Gastroesophageal sphincter (tissue), 4 donors: ENCODE measurements at regions not wholly inside any gene's neighbourhood (a gene's known extent, or its start where the extent isn't known, plus 50 kb on each side); places are given as distances from the start of the nearest gene placed in this dataset.

Experiments used
- ATAC-seq: fragments of 150-250 bp; one replicate; pipeline ENCODE4 v1.9.1; 2016; ENCODE audit warnings: mild to moderate bottlenecking, moderate library complexity
- H3K27ac ChIP-seq, 4 donors: fragments of 200-600 bp; sonication (generic) in 3 of 4; 1 replicate in 3 of 4; 2 replicates in 1 of 4; pipeline ENCODE4 v1.5.1; 2016 to 2019
- H3K27me3 ChIP-seq: fragments of 200-600 bp; sonication (generic); one replicate; pipeline ENCODE4 v1.5.1; 2019
- H3K36me3 ChIP-seq, 2 donors: fragments of 200-600 bp; sonication (generic); one replicate each; pipeline ENCODE4 v1.5.1; 2019; ENCODE audit warnings: control low read depth in 1 of 2
- H3K4me1 ChIP-seq, 3 donors: fragments of 200-600 bp; sonication (generic); 1 replicate in 2 of 3; 2 replicates in 1 of 3; pipeline ENCODE4 v1.5.1; 2016 to 2019; ENCODE audit warnings: control low read depth in 2 of 3
- H3K4me3 ChIP-seq, 2 donors: fragments of 200-600 bp; sonication (generic); one replicate each; pipeline ENCODE4 v1.5.1; 2019; ENCODE audit warnings: mild to moderate bottlenecking in 1 of 2, moderate library complexity in 1 of 2
- H3K9me3 ChIP-seq, 3 donors: fragments of 200-600 bp; sonication (generic); one replicate each; pipeline ENCODE4 v1.5.1; 2017 to 2019; ENCODE audit warnings: control low read depth in 2 of 3
- EP300 ChIP-seq: sonication (generic); formaldehyde crosslinking; IDR thresholded peaks from one replicate; pipeline ENCODE4 v1.6.1; 2017; ENCODE audit warnings: antibody characterized with exemption, mild to moderate bottlenecking
- POLR2A ChIP-seq, 2 donors: fragments of 450-650 bp; IDR thresholded peaks; one replicate each; pipeline ENCODE4 v1.6.1; 2017; ENCODE audit warnings: antibody characterized with exemption in 2 of 2, mild to moderate bottlenecking in 2 of 2, moderate library complexity in 1 of 2
- POLR2AphosphoS5 ChIP-seq: sonication (generic); formaldehyde crosslinking; IDR thresholded peaks from one replicate; pipeline ENCODE4 v1.6.1; 2017; ENCODE audit warnings: antibody characterized with exemption
- WGBS, 2 donors: methylation state at CpG; one replicate each; pipeline ENCODE4 v1.1.5; 2018; ENCODE audit warnings: low coverage in 1 of 2; 5-methylcytosine and 5-hydroxymethylcytosine counted together
- TF ChIP-seq, protein P1 (sequence below), 4 experiments: fragments of 200-600 bp in 2 of 4; fragments of 450-650 bp in 2 of 4; sonication (generic) in 1 of 4; IDR thresholded peaks; one replicate each; pipeline ENCODE4 v1.5.1; 2017 to 2019; ENCODE audit warnings: antibody characterized with exemption in 4 of 4, mild to moderate bottlenecking in 2 of 4, moderate library complexity in 2 of 4

DNA sequence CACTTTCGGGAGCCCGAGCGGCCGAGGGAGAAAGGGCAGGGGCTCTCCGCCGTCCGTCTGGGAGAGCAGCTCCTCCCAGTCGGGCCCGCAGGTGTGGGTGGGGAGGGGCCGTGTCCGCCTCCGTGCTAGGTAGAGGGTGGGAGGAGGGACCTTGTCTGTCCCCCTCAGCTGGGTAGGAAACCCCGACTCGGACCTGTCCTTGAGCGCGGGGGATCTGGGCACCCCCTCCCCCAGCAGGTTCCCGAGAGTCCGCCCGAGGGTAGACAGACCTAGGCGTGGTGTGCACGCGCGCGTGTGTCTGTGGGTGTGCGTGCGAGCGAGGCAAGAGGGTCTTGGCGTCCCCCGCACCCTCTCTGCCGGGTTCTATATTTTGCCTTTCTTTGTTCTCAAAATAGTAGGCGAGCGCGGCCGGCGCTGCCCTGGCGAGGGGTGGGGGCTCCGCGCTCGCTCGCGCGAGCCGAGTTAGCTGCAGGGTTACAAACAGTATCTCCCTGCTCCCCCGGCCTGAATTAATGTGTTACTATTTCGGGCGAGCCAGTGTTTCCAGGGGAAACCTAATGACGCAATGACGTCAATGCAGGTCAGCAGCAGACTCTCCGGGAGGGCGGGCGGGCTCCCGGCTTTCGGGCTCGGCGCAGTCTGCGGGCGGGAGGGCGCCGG, 73.9 kb upstream of the LEP start:
- Histone ChIP-seq H3K4me3 (peak overlapping the region; percentile 17 to 51), H3K27me3 (peaks cover 98% of the 10 kb centered on the region), H3K9me3 (no peaks in the 10 kb centered on the region), H3K4me1 (peaks cover 3 to 29% (median 17%) of the 10 kb centered on the region in 3 donors), H3K36me3 (no peaks in the 10 kb centered on the region), H3K27ac (no peak overlapping the region)
- TF ChIP-seq, protein P1, sequence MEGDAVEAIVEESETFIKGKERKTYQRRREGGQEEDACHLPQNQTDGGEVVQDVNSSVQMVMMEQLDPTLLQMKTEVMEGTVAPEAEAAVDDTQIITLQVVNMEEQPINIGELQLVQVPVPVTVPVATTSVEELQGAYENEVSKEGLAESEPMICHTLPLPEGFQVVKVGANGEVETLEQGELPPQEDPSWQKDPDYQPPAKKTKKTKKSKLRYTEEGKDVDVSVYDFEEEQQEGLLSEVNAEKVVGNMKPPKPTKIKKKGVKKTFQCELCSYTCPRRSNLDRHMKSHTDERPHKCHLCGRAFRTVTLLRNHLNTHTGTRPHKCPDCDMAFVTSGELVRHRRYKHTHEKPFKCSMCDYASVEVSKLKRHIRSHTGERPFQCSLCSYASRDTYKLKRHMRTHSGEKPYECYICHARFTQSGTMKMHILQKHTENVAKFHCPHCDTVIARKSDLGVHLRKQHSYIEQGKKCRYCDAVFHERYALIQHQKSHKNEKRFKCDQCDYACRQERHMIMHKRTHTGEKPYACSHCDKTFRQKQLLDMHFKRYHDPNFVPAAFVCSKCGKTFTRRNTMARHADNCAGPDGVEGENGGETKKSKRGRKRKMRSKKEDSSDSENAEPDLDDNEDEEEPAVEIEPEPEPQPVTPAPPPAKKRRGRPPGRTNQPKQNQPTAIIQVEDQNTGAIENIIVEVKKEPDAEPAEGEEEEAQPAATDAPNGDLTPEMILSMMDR (IDR thresholded peaks at IDR 0.05), result no peak
- TF ChIP-seq POLR2AphosphoS5, result no peak
- TF ChIP-seq EP300, result no peak
- TF ChIP-seq POLR2A (IDR thresholded peaks at IDR 0.05), result no peak
- WGBS, 2 donors, result no CpG with 5 or more reads among the region's 59 CpGs
- ATAC-seq, result peak; percentile 29

DNA sequence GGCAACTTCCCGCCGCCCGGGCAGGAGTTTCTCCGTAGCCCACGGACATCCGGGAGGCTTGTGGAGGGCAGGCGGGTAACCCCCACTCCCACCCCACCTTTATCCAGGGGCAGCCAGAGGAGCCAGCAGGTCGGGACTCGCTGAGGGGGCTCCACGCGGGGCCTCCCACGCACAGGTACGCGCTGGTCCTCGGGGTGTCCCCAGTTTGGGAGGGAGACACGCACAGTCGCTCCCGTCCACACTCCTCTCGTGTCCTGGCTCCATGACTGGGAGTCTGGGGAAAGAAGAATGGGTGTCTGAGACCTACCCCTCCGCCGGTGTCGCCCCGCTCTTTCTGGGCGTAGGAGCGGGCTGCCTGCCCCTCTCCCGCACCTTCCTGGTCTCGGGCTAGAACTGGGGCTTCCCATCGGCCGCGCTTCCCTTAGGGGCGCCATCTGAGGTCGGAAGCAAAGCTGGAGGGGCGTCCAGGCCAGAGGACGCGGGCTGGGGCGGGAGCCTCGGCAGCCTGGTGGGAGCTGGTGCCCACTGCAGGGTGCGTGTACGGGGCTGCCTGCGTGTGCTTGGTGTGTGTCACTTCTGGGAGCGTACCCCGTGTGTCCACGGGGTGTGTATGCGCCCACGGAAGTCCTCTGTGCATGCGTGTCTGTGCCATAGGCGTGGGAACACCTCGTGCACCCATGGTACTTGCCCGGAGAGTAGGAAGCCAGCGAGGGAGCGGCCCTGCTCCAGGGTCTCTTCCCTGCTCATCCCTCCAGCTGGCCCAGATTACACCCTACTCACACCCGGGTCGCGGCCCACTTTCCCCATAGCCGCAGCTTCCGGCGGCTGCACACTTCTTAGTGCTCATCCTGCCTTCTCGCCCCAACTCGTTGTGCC, 73.0 kb upstream of the LEP start:
- H3K36me3 ChIP-seq, result no peaks in the 10 kb centered on the region
- 0% methylated on average over 2 to 3 of the region's 59 CpGs for WGBS, 2 donors
- peak overlapping the region; percentile 17 to 51 for H3K4me3 ChIP-seq
- peaks cover 91% of the 10 kb centered on the region for H3K27me3 ChIP-seq
- peaks cover 3 to 29% (median 17%) of the 10 kb centered on the region in 3 donors for H3K4me1 ChIP-seq
- TF ChIP-seq POLR2AphosphoS5 (no peak), POLR2A (IDR thresholded peaks at IDR 0.05) (no peak), EP300 (no peak)
- TF ChIP-seq, protein P1 (IDR thresholded peaks at IDR 0.05), result no peak
- H3K27ac ChIP-seq, result no peak overlapping the region
- ATAC-seq, result no peak
- H3K9me3 ChIP-seq, result no peaks in the 10 kb centered on the region

DNA sequence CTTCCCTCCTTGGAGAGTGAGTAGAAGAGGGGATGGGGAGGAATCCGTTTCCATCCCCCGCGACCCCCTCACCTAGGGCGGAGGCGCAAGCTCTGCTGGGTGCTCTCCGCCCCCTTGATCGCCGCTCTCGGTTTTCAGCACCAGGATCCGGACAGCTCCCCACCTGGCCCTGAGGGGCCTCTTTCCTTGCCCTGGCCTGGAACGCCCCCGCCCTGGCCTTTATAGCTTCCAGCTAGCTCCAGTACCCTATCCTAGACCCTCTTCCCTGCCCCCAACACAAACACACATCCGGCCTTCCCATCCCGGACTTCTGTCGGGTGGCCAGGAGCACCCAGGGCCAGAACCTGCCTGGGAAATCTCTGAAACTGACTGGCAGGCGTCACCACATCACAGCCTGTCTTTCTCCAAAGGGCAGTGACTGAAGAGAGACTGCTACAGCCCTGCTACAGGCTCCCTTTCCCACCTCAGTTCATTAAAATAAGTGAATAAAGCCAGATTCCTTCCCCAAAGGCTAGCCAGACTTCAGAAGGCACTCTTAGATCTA, 72.3 kb upstream of the LEP start:
- Histone ChIP-seq H3K36me3 (no peaks in the 10 kb centered on the region), H3K27me3 (peaks cover 84% of the 10 kb centered on the region), H3K9me3 (no peaks in the 10 kb centered on the region), H3K27ac (no peak overlapping the region), H3K4me1 (peaks cover 3 to 29% (median 17%) of the 10 kb centered on the region in 3 donors), H3K4me3 (no peak overlapping the region)
- 0 to 6% methylated on average over 1 to 14 of the region's 16 CpGs for WGBS, 2 donors
- TF ChIP-seq POLR2AphosphoS5 (no peak), EP300 (no peak), POLR2A (IDR thresholded peaks at IDR 0.05) (no peak)
- TF ChIP-seq, protein P1 (IDR thresholded peaks at IDR 0.05), result no peak
- no peak for ATAC-seq

DNA sequence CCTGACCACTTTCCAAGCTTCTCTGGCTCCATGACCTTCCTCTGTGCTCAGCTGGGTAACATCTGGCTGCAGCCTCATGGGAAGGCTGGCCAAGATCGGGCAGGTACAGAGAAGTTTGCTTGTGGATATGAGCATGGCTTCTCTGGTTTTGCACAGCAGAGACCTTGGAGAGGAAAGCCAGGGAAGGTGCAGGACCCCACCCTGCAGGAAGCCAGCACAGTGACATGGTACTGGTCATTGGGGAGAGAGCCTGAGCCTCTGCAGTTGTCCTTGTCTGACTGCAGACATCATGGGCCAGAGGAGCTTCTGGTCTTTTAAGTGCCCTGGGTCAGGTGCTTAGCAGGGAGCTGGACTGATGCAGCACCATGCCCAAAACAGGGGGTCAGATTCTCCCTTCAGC, 70.6 kb upstream of the LEP start:
- Histone ChIP-seq H3K27me3 (peaks cover 81% of the 10 kb centered on the region), H3K4me1 (peaks cover 3 to 29% (median 17%) of the 10 kb centered on the region in 3 donors), H3K4me3 (no peak overlapping the region), H3K9me3 (no peaks in the 10 kb centered on the region), H3K36me3 (no peaks in the 10 kb centered on the region), H3K27ac (no peak overlapping the region)
- no peak for ATAC-seq
- 60% methylated on average over 1 of the region's 1 CpG; no CpG with 5 or more reads in 1 of the 2 donors for WGBS, 2 donors
- TF ChIP-seq, protein P1 (IDR thresholded peaks at IDR 0.05), result no peak
- TF ChIP-seq POLR2AphosphoS5 (no peak), EP300 (no peak), POLR2A (IDR thresholded peaks at IDR 0.05) (no peak)
